Inferior parietal cortex (tissue), 1 donor: ENCODE measurements at regions not wholly inside any gene's neighbourhood (a gene's known extent, or its start where the extent isn't known, plus 50 kb on each side); places are given as distances from the start of the nearest gene placed in this dataset.
"Not testable (repeated sequence)": the region's sequence is repeated elsewhere in the genome, so short reads cannot be mapped to it uniquely, and the experiment has no call there.

Source experiments
- DNase-seq: peaks from one replicate; pipeline ENCODE4 v3.0.0-alpha.2; 2016; ENCODE audit errors: extremely low spot score

DNA sequence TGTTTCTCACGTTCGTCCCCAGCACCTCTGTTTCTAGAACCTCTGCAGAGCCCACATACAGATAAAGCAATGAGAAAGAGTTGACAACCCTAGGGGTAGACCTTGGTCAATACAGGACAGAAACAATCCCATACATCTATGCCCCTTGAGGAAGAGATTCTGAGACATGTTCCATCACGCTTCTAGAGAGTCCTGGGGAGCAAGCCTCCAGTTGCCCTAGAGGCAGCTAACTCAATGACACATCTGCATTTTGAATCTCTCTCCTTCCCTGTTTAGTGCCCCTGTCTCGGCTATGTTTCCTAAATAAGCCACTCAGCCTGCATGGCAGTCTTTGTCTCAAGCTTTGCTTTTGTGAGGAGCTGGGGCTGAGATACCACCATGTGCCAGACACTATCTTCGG lies 435.3 kb downstream of the CD83 start:
- DNase-seq = no peak

GRCh38 chr6:14553515-14553914 lies 435.9 kb downstream of the CD83 start:
- no peak for DNase-seq

DNA sequence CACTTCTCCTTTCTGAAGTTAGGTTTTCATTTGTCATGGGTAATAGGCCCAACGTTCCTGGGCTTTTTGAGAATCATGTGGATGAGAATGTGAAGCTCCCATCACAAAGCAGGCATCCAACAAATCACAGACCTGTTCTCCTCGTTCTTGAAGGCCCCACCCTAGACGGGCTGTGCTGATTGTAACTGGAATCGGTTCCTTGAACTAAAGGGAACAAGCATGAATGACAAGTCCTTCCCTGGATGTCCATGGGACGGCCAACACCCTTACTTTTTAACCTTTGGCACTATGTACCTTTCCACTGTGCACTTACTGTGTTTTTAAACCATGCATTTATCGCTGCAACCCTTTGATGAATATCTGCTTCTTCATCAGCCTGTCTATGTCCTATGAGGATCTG lies 438.2 kb downstream of the CD83 start:
- no peak for DNase-seq

GRCh38 chr6:14559746-14560536 lies 442.4 kb downstream of the CD83 start:
- no peak for DNase-seq

DNA sequence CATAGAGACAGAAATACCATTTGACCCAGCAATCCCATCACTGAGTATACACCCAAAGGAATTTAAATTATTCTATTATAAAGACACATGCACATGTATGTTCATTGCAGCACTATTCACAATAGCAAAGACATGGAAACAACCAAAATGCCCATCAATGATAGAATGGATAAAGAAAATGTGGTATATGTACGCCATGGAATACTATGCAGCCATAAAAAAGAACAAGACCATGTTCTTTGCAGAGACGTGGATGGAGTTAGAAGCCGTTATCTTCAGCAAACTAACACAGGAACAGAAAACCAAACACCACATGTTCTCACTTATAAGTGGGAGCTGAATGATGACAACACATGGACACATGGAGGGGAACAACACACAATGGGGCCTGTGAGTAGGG lies 444.0 kb downstream of the CD83 start:
- not testable (repeated sequence) for DNase-seq

- no peak for DNase-seq
These were observed 450.3 kb downstream of the CD83 start for GRCh38 chr6:14567842-14568241.

- no peak for DNase-seq
These were observed 451.8 kb downstream of the CD83 start for GRCh38 chr6:14569394-14569793.

GRCh38 chr6:14569874-14570273 lies 452.3 kb downstream of the CD83 start:
- not testable (repeated sequence) for DNase-seq

DNA sequence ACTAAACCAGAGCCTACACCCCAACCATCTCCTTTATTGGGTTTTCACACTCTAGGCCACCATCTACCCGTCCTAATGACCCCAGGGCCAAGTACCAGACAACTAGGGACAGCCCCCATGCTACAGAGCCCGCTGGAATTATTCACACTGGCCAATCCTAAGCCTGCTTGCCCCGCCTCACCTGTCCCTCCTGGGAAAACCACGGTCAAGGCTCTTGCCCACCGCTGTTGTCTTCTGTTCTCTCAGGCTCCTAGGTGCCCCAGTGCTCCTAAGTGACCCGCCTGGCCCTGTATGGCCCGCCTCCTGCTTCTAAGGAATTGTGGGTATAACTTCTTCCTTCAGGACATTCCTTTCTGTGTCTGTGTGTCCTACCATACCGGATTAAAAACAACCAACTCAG lies 453.4 kb downstream of the CD83 start:
- DNase-seq = no peak

- no peak for DNase-seq
These were observed 454.2 kb downstream of the CD83 start for GRCh38 chr6:14571746-14572145.

DNA sequence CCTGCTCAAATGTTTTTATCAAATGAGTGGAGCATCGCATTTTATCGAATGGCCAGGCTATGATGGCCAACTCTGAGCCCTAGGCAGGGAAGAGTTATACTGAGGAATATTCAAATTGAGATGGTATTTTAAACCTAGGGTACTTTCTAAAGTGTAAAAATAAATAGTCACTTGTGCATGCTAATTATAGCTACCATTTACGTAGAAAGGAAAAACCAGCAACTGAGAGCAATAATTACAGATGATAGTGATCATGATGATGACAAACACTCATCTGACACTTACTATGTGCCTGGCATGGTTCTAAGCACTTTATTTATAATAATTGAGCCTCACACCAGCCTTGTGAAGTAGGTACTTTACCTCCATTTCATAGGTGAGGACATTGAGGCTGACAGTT lies 455.7 kb downstream of the CD83 start:
- no peak for DNase-seq

DNA sequence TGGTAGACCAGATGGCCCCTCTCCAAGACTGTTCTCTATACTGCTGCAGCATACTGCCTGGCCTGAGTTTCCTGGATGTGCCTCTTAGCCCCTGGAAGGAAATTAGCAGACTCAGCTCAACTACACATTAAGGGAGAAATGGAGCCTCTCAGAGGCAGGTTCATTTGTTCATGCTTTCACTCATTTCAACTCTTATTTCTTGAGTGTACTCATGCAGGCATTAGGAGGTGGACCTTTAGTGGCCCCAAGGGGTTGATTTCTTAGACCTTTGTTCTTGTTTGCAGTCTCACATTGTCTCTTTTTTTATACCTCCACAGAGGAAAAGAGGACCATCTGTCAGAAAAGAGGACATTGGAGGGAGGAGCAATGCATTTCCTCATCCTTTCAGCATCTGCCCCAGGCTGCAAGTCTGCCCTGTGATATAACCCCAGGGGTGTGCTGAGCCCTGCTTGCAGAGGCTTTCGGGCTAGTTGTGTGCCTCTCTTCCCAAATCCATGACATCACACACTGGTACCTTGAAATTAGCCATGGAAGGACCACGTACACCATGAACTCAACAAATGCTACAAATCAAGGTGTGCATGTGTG lies 456.2 kb downstream of the CD83 start:
- no peak for DNase-seq

DNA sequence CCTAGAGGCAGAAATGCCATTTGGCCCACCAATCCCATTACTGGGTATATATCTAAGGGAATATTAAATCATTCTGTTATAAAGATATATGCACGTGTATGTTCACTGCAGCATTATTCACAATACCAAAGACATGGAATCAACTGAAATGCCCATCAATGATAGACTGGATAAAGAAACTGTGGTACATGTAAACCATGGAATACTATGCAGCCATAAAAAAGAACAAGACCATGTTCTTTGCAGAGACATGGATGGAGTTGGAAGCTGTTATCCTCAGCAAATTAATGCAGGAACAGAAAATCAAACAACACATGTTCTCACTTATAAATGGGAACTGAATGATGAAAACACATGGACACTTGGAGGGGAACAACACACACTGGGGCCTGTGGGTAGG lies 458.4 kb downstream of the CD83 start:
- no peak for DNase-seq

GRCh38 chr6:14578994-14579393 lies 461.4 kb downstream of the CD83 start:
- no peak for DNase-seq

- DNase-seq = no peak
These were observed 465.2 kb downstream of the CD83 start for GRCh38 chr6:14582749-14583148.

GRCh38 chr6:14583826-14584225 lies 466.3 kb downstream of the CD83 start:
- no peak for DNase-seq

DNA sequence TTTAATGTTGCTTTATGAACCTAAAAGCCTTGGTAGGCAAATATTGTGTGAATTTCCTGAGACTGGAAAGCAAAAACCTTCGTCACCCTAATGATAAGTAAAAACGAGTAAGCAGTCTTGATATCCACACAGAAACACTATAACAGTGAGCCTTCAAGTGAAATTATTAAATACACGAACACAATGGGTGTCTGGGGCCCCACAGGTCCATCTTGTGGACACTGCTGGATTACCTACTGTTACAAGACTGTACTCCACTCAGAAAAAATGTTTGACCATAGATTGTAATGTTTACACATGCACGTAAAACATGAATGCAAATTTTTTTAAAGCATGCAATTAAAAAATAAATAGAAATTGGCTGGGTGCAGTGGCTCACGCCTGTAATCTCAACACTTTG lies 466.9 kb downstream of the CD83 start:
- DNase-seq = no peak

- no peak for DNase-seq
These were observed 468.1 kb downstream of the CD83 start for GRCh38 chr6:14585689-14586088.

DNA sequence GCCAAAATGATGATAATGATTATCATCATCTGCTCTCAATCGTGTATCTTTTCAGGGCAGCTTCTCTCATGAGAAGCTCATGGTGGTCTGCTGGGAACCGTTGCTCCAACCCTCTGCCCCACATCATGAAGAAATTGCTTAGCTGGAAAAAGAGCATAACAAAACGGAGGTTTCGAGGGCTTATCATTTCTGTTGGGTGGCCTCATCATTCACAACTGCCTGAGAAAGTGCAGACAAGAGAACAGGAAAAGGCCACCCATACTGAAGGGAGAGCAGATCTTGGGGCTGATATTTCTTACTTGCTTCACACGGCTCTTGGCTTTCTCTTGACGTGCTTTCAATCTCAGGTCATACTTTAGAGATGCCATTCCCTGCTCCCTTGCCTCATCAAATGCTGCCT lies 471.6 kb downstream of the CD83 start:
- DNase-seq = no peak

GRCh38 chr6:14590586-14590985 lies 473.0 kb downstream of the CD83 start:
- DNase-seq = no peak

DNA sequence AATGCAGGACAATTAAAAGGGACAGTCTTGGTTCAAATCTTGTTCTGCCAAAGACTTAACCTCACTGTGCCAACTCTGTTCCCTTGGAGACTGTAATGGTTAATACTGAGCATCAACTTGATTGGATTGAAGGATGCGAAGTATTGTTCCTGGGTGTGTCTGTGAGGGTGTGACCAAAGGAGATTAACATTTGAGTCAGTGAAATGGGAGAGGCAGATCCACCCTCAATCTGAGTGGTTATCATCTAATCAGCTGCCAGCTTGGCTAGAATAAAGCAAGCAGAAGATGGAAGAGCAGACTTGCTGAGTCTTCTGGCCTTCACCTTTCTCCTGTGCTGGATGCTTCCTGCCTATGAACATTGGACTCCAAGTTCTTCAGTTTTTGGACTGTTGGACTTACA lies 474.4 kb downstream of the CD83 start:
- DNase-seq = no peak

GRCh38 chr6:14593286-14593685 lies 475.7 kb downstream of the CD83 start:
- no peak for DNase-seq

GRCh38 chr6:14595751-14596150 lies 478.2 kb downstream of the CD83 start:
- DNase-seq = no peak

- DNase-seq = no peak
These were observed 478.8 kb downstream of the CD83 start for GRCh38 chr6:14596410-14596809.
